ENCODE measurements at regions not wholly inside any gene's neighbourhood (a gene's known extent, or its start where the extent isn't known, plus 50 kb on each side); places are given as distances from the start of the nearest gene placed in this dataset.

DNA sequence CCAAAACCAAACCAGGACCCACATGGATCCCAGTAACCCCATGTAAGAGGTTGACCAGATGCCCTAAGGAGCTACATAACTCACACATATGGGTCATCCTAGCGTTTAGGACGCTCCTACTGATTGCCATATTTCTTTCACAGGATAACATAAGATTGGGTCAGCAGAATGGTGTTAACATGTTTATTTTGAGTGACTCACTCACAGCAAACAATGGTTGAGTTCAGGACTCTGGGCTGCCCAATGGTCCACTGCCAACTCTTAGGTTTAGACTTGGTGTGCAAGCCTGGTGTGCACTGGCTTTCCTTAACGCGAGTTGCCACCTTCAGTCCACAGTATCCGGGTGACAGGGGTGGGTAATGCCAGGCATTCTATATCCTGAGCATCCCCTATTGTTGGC, 211.5 kb downstream of the GPAM start:
- TF ChIP-seq FOXK2 (IDR thresholded peaks at IDR 0.05): no peak
- TF ChIP-seq, protein P1, sequence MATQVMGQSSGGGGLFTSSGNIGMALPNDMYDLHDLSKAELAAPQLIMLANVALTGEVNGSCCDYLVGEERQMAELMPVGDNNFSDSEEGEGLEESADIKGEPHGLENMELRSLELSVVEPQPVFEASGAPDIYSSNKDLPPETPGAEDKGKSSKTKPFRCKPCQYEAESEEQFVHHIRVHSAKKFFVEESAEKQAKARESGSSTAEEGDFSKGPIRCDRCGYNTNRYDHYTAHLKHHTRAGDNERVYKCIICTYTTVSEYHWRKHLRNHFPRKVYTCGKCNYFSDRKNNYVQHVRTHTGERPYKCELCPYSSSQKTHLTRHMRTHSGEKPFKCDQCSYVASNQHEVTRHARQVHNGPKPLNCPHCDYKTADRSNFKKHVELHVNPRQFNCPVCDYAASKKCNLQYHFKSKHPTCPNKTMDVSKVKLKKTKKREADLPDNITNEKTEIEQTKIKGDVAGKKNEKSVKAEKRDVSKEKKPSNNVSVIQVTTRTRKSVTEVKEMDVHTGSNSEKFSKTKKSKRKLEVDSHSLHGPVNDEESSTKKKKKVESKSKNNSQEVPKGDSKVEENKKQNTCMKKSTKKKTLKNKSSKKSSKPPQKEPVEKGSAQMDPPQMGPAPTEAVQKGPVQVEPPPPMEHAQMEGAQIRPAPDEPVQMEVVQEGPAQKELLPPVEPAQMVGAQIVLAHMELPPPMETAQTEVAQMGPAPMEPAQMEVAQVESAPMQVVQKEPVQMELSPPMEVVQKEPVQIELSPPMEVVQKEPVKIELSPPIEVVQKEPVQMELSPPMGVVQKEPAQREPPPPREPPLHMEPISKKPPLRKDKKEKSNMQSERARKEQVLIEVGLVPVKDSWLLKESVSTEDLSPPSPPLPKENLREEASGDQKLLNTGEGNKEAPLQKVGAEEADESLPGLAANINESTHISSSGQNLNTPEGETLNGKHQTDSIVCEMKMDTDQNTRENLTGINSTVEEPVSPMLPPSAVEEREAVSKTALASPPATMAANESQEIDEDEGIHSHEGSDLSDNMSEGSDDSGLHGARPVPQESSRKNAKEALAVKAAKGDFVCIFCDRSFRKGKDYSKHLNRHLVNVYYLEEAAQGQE (IDR thresholded peaks at IDR 0.05; ENCODE audit: low read depth, low read length): no peak
- no peak for TF ChIP-seq POLR2A (IDR thresholded peaks at IDR 0.05; ENCODE audit: low read depth, low read length)
- TF ChIP-seq, protein P2, sequence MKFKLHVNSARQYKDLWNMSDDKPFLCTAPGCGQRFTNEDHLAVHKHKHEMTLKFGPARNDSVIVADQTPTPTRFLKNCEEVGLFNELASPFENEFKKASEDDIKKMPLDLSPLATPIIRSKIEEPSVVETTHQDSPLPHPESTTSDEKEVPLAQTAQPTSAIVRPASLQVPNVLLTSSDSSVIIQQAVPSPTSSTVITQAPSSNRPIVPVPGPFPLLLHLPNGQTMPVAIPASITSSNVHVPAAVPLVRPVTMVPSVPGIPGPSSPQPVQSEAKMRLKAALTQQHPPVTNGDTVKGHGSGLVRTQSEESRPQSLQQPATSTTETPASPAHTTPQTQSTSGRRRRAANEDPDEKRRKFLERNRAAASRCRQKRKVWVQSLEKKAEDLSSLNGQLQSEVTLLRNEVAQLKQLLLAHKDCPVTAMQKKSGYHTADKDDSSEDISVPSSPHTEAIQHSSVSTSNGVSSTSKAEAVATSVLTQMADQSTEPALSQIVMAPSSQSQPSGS (IDR thresholded peaks at IDR 0.05; ENCODE audit: low read length): no peak
- TF ChIP-seq, protein P3, sequence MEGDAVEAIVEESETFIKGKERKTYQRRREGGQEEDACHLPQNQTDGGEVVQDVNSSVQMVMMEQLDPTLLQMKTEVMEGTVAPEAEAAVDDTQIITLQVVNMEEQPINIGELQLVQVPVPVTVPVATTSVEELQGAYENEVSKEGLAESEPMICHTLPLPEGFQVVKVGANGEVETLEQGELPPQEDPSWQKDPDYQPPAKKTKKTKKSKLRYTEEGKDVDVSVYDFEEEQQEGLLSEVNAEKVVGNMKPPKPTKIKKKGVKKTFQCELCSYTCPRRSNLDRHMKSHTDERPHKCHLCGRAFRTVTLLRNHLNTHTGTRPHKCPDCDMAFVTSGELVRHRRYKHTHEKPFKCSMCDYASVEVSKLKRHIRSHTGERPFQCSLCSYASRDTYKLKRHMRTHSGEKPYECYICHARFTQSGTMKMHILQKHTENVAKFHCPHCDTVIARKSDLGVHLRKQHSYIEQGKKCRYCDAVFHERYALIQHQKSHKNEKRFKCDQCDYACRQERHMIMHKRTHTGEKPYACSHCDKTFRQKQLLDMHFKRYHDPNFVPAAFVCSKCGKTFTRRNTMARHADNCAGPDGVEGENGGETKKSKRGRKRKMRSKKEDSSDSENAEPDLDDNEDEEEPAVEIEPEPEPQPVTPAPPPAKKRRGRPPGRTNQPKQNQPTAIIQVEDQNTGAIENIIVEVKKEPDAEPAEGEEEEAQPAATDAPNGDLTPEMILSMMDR (IDR thresholded peaks at IDR 0.05 in 2 of 3, conservative IDR thresholded peaks at IDR 0.05 in 1 of 3; ENCODE audit: control insufficient read depth in 2 of 3, extremely low read depth in 1 of 3, insufficient read depth in 1 of 3, low read depth in 3 of 3, low read length in 3 of 3): no peak
